Kidney capillary endothelial cell (primary cell): ENCODE measurements at regions not wholly inside any gene's neighbourhood (a gene's known extent, or its start where the extent isn't known, plus 50 kb on each side); places are given as distances from the start of the nearest gene placed in this dataset.
"Not testable (repeated sequence)": the region's sequence is repeated elsewhere in the genome, so short reads cannot be mapped to it uniquely, and the experiment has no call there.

Experiments used
- DNase-seq: peaks from one replicate; pipeline ENCODE4 v3.0.0-alpha.2; 2018; ENCODE audit warnings: low spot score

- no peak for DNase-seq
Measured at GRCh38 chr3:106882297-106882696, 494.9 kb upstream of the CCDC54 start.

DNA sequence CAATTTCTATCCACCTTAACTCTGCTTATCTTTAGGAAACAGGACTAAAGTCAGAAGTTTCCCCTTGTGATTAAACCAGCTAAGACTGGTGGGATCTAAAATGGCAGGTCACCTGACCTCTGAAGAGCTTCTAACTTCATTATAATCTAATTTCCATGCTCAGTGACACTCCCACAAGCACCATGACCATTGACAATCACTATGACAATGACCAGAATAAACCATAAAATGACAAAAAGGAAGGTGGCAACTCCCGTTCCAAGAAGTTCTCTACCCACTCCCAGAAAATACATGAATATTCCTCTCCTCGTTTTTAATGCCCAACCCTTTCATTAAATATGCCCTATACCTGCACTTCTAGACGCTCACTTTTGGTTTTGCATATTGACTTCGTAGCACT, 471.2 kb upstream of the CCDC54 start:
- DNase-seq: no peak

DNA sequence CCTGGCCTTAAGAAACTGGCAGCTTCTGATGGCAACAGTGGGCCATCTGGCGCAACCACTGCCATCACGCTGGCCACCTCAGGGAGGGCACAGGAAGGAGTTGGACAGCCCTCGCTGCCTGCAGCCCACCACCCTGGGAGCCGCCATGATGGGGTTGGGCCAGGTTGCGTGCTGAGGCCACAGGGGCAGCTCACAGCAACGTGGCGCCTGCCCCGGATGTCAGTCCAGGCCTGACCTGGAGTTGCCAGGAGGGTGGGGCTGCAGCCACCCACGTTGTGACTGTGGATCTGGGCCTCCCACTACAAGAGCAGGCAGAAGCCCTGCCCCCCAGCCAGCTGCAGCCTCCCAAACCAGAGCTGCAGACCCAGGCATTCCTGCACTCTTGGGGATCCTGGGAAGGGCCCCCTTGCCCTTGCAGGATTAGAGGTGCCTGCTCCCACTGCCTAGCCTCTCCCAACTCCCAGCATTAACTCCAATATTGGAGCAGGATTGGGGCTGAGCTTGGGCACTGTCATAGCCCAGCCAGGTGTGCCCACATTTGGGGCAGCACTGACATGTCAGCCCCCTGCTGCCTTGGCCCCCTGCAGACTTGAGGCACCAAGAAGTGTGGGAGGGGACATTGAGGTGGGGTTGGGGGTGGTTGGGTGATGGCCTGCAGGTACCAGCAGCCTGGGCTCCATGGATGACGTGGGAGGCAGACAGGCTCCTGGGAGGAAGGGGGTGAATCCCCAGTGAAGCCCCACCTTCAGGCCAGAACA, 468.9 kb upstream of the CCDC54 start:
- DNase-seq: no peak

- DNase-seq: no peak
Measured at GRCh38 chr3:106913111-106913698, 464.0 kb upstream of the CCDC54 start.

- no peak for DNase-seq
Measured at GRCh38 chr3:106913966-106914365, 463.3 kb upstream of the CCDC54 start.

GRCh38 chr3:106920609-106921008, 456.6 kb upstream of the CCDC54 start:
- DNase-seq: no peak

DNA sequence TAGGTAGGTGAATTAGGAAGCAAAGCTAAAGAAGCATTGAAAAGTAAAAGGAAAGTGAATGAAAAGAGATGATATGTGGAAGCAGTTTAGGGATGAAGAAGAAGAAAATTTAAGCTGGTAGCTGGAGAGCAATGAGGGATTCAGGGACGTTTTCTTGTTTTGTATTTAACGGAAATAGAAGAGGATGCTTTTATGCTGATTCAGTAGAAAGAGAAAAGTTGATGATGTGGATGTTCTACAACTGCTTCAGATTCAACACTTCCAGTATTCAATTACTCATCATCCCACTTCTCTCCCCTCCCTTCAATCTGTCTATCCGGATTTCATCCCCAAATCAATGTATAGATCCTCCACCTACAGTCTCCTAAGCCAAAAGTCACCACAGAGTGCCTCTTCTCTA, 448.2 kb upstream of the CCDC54 start:
- no peak for DNase-seq

DNA sequence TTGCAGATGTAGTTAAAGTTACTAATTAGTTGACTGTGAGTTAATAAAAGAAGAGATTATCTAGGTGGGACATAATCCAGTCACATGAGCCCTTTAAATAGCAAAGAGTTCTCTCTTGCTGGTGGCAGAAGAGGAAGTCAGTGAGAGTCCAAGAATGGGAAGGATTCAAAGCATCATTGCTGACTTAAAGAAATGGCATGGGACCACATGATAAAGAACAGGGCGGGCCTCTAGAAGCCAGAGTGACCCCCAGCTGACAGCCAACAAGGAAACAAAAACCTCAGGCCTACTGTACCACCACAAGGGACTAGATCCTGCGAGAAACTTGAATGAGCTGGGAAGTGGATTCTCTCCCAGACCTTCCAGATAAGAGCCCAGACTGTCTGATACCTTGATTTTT, 447.2 kb upstream of the CCDC54 start:
- no peak for DNase-seq

DNA sequence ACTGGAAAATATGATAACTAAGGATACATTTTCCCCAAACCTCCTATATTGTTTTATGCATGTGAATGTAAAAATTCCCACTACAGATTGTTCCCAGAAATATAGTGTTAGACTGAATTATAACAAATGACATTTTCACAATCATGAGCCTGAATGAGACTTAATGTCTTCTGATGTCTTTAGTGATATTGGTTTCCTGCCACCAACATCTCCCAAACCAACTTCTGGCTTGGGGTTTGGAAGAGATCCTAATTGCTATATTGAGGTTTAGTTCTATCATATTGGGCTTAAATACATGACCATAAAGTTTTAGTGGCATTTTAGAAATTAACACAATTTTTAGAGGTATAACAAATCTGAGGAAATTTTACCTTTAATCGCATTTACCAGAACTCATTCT, 445.3 kb upstream of the CCDC54 start:
- DNase-seq: no peak

- no peak for DNase-seq
Measured at GRCh38 chr3:106936337-106936736, 440.9 kb upstream of the CCDC54 start.

DNA sequence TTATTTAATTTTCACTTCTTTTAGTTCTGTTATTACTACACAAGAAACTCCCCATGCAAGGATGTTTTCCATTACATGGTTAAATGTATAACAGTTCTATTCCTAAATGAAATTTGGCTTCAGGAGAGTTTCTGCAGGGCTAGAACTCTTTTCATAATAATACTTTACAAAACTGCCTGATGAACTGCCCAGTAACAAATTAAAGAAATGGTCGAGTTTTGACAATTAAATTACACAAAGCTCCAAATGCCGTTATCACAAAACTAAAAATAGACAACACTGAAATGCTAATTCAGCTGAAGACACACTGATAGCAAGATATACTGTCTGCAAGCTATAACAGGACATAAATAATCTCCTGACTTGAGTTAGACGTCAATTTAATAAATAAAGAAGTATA, 435.2 kb upstream of the CCDC54 start:
- no peak for DNase-seq

GRCh38 chr3:106943071-106943470, 434.2 kb upstream of the CCDC54 start:
- DNase-seq: no peak

DNA sequence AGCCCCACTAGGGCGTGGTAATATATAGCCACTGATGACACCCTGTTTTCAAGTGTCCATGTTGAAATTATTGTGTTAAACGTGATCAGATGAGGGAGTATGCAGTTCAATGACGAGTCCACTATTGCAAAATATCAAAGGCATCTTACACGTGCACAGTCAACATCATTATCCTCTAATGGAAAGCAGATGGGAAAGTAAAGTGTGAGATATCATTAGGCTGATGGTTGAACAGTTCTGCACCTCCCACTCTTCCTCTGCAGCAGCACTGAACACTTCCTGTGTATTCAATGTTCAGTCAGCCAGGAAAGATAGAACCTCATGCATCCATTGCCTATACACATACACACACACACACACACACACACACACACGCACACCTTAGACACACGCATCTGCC, 431.8 kb upstream of the CCDC54 start:
- DNase-seq: no peak

DNA sequence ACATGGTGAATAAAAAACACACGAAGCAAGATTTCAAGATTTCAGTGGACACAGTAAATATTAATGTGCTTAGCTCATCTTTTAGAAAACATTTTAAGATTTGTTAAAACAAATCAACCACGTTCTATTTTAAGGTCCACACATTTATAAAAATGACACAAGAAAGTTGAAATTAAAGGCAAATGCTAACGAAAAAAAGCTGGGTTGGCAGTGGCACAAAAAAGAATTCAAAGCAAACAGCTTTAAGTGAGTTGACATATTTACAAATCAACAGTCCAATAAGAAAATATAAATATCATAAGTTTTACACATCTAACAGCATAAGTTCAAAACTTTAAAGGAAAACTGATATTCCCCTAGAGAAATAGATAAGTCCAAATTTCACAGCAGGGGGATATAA, 430.4 kb upstream of the CCDC54 start:
- no peak for DNase-seq

- no peak for DNase-seq
Measured at GRCh38 chr3:106957029-106957428, 420.2 kb upstream of the CCDC54 start.

GRCh38 chr3:106962993-106963392, 414.2 kb upstream of the CCDC54 start:
- DNase-seq: no peak

GRCh38 chr3:106963442-106963841, 413.8 kb upstream of the CCDC54 start:
- DNase-seq: no peak

GRCh38 chr3:106965307-106965706, 411.9 kb upstream of the CCDC54 start:
- no peak for DNase-seq

GRCh38 chr3:106969596-106969995, 407.6 kb upstream of the CCDC54 start:
- DNase-seq: no peak

GRCh38 chr3:106981392-106981791, 395.8 kb upstream of the CCDC54 start:
- no peak for DNase-seq

DNA sequence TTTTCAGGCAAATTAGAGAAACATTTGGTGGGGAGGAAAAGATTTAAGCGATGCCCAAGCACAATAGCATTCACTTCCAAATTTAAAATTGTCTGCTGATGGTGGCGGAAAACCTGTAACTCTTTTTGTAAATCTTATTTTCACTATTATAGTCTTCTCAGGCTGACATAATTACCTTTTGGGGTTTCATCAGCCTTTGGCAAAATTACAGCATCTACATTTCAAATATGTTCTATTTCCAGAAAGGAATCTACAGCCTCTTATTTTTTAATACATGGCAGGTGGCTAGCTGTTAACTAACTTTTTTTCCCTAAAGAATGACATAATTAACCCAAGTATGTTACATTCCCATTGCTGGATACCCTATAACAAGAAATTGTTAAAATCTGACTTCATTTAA, 391.5 kb upstream of the CCDC54 start:
- DNase-seq: no peak

DNA sequence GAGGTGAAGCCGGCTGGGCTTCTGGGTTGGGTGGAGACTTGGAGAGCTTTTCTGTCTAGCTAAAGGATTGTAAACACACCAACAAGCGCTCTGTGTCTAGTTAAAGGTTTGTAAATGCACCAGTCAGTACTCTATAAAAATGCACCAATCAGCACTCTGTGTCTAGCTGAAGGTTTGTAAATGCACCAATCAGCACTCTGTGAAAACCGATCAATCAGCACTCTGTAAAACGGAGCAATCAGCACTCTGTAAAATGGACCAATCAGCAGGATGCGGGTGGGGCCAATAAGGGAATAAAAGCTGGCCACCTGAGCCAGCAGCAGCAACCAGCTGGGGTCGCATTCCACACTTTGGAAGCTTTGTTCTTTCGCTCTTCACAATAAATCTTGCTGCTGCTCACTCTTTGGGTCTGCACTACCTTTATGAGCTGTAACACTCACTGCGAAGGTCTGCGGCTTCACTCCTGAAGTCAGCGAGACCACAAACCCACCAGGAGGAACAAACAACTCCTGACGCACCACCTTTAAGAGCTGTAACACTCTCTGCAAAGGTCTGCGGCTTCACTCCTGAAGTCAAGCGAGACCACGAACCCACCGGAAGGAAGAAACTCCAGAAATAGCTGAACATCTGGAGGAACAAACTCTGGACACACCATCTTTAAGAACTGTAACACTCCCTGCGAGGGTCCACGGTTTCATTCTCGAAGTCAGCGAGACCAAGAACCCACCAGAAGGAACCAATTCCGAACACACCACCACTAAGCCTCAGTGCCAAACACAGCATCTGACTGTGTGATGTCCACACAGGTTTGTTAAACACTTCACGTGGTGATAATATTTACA, 378.2 kb upstream of the CCDC54 start:
- DNase-seq: not testable (repeated sequence)

GRCh38 chr3:107001635-107002034, 375.6 kb upstream of the CCDC54 start:
- no peak for DNase-seq
